ENCODE measurements at regions not wholly inside any gene's neighbourhood (a gene's known extent, or its start where the extent isn't known, plus 50 kb on each side); places are given as distances from the start of the nearest gene placed in this dataset.
"Not testable (repeated sequence)": the region's sequence is repeated elsewhere in the genome, so short reads cannot be mapped to it uniquely, and the experiment has no call there.

DNA sequence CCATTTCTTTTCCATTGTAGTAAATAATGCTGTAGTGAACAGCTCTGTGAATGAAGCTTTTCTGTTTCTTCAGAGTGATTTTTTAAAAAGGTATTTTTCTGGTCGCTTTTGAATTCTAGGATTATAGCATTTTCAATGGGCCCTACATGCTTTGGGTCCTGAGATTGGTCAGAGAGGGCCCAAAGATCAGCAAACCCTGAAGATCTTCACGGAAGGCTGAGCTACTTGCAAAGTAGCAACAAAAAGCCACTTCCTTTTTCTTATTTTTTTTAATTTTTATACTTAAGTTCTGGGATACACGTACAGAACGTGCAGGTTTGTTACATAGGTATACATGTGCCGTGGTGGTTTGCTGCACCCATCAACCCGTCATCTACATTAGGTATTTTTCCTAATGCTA lies 200.5 kb downstream of the FAT3 start:
- DNase-seq (ENCODE audit: low spot score): no peak

DNA sequence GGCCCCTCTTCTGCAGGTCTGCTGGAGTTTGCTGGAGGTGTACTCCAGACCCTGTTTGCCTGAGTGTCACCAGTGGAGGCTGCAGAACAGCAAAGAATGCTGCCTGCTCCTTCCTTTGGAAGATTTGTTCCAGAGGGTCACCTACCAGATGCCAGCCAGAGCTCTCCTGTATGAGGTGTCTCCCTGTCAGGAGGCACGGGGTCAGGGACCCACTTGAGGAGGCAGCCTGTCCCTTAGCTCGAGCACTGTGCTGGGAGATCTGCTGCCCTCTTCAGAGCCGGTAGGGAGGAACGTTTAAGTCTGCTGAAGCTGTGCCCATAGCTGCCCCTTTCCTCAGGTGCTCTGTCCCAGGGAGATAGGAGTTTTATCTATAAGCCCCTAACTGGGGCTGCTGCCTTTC lies 207.9 kb downstream of the FAT3 start:
- DNase-seq (ENCODE audit: low spot score): no peak

GRCh38 chr11:92436034-92436920 lies 211.7 kb downstream of the FAT3 start:
- DNase-seq (ENCODE audit: low spot score): no peak

- DNase-seq (ENCODE audit: low spot score): no peak
Measured at GRCh38 chr11:92439133-92439532, 214.5 kb downstream of the FAT3 start.

DNA sequence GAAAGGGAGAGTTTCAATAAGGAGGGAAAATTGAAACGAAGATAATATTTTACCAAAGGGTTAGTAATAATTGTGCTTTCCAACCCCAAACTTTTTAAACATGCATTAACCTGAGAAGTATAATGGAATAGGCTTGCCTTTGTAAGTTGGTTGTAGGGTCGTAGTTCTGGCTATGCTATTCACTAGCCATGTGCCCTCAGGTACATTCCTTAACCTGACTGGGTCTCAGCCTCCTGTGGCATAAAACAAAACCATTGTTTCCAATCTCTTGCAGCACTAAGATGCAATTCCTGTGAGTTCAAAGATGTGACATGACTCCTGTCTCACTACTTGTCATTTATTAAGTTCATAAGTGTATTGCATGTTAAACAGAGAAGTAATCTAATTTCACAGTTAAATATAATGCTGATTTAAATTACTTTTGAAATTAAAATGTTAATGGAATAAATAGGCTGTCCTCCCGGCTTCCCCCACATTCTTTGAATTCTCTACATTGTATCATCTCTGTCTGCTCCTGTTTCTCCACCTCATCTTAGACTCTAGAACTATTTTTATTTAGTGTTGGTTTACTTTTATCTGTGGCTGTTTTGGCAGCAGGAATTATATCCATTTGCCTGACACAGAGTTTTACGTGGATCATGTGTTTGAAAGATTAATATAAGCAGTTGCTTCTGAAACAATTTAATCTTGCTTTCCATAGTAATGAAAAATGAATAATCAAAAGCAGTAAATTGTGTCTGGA lies 216.3 kb downstream of the FAT3 start:
- no peak for DNase-seq (ENCODE audit: low spot score)

- DNase-seq (ENCODE audit: low spot score): no peak
Measured at GRCh38 chr11:92441443-92441726, 216.8 kb downstream of the FAT3 start.

DNA sequence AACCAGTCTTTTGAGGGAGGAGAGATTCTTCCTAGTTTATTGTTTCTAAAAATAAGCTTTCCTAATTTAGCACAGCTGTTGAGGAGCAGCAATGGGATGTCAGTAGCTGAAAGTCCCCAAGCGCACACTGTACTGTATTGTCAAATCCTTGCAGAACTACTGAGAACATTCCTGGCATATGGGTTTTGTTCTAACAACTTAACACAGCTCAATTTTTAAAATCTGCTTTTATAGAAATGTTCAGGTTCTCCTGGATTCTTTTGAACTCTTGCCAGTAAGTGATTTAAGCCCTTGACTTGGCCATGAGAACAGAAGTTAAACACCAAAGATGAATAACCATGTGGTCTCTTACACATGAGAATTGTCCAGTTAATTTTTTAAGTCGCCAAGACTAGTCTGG lies 218.6 kb downstream of the FAT3 start:
- DNase-seq (ENCODE audit: low spot score): no peak

DNA sequence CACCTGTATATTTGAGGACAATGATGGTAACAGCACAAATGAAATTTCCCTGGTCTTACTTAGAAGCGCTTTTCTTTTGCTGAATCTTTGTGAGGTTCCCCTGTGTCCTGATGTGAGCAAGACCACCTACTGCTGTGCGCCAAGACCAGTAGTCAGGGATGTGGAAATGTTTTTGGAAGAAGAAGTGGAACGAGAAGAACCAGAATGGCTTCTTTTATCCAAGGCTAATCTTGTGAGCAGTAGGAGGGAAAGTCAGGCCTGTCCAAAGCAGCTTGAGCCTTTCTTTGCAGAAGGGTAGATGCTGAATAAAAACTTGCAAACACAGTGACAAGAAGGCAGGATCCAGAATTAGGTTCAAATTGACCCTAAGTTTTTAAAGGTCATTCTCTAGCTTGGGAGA lies 223.0 kb downstream of the FAT3 start:
- no peak for DNase-seq (ENCODE audit: low spot score)

DNA sequence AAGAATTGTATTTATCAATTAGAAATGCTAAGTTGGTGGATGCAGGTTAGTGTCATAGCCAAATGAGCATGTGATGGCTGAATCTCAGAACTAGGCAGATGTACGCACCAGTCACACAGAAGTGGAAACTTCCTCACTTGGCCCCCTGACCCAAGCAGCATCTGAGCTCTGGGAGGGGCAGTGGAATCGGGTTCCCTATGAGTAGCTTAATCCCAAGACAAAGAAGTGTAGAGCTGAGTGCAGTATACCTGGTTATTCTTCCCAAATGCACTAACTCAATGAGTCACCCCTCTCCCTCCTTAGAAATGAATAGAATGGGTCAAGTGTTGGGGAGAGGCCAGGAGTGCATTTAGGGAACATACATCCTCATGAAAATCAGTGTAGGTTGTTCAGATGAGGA lies 224.6 kb downstream of the FAT3 start:
- no peak for DNase-seq (ENCODE audit: low spot score)

DNA sequence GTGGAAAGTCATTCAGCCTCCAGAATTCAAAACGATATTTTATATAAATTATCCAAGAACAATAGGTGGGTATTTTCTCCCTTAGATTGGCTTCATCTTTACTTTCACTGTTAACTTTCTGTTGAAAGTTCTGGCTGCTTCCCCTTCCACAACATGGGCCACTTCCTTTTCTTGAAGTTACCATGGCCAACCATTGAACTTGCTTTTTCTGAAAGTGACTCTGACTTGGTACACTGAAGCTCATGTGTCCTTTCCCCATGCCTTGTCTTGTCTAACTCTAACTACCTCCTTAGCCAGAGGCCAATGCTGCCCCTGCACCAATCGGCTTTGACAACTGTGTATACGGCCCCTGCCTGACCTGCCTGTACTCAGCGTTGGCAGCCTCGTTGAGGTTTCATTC lies 225.2 kb downstream of the FAT3 start:
- no peak for DNase-seq (ENCODE audit: low spot score)

DNA sequence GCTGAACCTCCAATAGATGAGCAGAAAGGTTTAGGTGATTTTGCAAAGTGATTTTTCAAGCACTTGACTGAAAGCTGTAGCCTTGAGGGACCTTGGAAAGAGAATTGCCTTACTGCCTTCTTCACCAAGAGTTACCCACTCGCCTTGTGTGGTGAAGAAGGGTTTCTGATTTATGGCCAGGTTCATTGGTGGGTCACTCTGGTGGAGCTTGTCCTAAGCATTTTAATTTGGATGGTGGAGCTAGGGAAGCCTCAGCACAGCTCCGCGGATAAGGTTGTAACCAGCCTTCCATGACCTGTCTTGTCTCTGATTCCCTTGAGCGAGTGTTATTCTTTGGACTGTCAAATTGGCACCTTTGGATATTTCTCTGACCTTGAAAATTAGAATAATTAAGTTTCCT lies 226.4 kb downstream of the FAT3 start:
- DNase-seq (ENCODE audit: low spot score): no peak

DNA sequence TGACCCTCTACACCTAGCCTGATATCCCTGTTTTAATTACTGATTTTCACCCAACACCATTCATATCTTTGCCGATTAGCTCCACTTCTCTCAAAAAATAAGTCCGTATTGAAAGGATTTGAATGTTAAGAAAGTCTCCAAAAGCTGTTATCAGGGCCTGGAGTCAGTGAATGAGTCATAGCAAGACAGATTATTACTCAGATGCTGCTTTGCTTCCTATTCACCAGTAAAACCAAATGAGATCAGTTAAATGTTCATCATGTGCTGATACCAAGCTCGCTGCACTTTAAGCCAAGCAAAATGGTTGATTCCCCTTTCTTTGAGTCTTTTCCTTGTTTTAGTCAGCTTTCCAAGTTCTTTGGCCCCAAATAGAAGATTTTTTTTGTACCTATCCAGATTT lies 228.4 kb downstream of the FAT3 start:
- DNase-seq (ENCODE audit: low spot score): no peak

DNA sequence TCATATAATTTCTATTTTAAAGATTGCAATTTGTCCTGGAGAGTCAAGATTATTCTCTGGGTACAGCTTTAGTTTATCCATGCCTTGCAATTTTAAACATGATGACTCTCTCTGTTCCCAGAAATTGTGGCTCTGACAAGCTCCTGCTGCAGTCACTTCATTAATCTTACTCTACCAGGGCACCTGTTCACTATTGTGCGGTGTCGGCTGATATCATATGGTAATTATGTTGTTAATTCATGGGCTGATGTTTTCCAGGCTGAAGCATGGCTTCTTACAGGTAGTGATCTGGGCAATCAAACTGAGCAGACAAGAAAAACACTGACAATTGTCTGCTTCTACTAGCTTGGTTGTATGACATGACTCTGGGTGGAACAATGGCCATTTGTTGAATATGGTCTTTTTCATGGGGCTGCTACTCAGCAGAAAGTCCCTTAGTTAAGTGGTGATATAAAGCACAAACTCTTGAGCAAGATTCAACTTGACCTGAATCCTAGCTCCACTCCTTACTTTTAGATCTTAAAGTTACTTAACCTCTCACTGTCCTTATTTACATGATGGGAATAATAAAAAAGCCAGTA lies 230.7 kb downstream of the FAT3 start:
- DNase-seq (ENCODE audit: low spot score): peak; percentile 22

- DNase-seq (ENCODE audit: low spot score): no peak
Measured at GRCh38 chr11:92457250-92457649, 232.6 kb downstream of the FAT3 start.

- DNase-seq (ENCODE audit: low spot score): no peak
Measured at GRCh38 chr11:92458486-92458885, 233.9 kb downstream of the FAT3 start.

GRCh38 chr11:92460213-92460612 lies 235.6 kb downstream of the FAT3 start:
- no peak for DNase-seq (ENCODE audit: low spot score)

DNA sequence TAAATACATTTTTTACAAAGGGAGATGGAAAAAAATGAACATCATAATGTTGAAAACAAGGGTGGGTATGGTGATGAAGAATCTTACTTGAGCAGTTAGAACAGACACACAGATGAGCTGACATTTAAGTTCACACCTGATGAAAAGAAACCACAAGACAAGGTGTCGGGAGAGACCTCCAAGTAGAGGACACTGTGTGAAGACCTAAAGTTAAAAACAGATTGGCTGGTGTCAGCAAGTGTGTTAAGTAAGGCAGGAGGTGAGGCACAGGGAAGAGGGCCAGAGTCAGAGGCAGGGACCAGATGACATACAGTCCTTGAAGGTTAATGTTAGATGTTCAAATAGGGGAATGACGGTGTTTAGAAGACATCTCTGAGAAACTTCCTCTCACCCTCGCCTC lies 236.8 kb downstream of the FAT3 start:
- DNase-seq (ENCODE audit: low spot score): no peak

DNA sequence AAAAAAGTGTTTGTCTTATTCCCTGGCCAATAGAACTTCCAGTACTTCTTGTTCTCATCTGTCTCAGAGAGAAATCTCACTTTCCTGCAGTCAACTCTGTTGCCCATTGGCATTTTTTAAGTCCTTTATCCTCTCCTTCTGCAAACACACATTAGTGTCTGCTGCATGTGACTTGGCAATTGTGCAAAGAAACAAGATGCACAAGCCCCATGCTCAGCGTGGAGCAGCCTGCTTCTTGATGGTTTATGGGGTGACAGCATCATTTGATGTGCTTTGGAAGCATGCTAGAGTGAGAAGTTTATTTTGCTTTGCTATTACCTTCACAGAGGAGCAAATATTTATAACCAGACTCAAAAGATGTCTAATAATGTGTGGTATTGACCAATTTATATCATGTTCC lies 238.2 kb downstream of the FAT3 start:
- DNase-seq (ENCODE audit: low spot score): no peak

DNA sequence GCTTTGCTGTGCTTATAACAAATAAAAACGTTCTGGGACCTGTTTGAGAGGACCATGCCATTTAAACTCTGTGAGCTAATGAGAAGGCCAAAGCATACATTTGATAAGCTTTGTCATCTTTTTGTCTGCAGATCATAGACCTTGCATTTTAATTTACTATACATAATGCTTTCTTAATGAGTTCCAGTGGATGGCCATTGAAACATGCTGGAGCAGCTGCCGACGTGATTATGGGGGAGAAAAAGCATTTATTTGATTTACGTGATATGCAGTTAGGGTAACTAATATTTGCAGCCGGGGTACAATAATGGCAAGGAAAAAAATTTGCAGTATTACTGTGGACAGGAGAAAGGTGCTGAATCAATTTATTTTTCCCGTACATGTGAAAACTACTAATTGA lies 240.2 kb downstream of the FAT3 start:
- no peak for DNase-seq (ENCODE audit: low spot score)

DNA sequence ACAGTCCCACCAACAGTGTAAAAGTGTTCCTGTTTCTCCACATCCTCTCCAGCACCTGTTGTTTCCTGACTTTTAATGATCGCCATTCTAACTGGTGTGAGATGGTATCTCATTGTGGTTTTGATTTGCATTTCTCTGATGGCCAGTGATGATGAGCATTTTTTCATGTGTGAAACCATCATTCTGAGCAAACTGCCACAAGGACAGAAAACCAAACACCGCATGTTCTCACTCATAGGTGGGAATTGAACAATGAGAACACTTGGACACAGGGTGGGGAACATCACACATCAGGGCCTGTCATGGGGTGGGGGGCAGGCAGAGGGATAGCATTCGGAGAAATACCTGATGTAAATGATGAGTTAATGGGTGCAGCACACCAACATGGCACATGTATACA lies 240.8 kb downstream of the FAT3 start:
- DNase-seq (ENCODE audit: low spot score): not testable (repeated sequence)

DNA sequence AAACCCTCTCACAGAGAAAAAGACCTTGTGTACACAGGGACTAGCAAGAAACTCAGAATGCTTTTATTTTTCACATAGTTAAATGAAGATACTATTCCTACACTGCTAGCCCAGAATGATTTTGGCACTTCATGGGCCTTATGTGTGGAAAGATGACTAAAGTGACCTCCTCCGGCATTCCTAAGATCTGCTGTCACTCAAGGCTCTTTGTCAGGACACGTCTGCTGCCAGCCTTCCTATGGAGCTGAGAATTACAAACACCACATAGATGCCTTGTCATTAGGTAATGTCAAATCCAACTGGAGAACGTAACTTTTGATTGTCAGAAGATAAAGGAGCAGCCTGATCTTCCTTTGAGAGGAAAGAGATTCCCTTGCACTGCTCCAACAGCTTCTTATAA lies 249.1 kb downstream of the FAT3 start:
- DNase-seq (ENCODE audit: low spot score): no peak

DNA sequence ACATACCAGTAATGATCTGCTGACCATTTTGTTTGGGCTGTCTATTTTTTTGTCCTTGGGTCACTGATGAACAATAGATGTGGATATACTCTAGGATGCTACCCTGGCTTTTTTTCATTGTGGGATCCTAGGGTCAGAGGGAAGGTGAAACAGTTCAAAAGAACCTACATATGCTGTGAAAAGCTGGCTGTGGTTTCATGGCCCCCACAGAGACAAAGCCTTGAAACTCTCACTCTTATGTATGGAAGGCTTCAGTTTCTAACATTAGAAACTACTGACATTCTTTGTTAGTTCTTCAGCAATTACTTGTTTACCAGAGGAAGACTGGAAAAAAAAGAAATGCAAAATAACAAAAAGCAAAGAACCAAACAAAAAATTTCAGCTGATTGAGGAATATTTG lies 250.7 kb downstream of the FAT3 start:
- DNase-seq (ENCODE audit: low spot score): no peak

DNA sequence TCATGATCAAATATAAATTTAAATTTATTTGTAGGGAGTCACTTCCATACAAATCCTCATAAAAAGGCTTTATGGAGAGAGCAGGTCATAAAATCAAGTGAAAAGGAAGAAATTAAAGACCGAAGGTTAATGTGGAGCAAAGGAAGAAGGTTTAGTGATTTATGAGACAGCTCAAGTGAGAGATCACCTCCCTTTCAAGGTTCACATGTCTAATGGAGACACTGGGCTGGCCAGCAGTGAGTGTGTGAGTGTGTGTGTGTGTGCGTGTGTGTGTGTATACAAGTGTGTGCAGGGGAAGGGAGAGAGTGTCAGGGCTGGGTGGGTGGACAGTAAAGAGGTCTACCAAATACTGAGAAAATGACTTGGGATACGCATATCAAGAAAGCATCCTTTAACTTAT lies 251.2 kb downstream of the FAT3 start:
- no peak for DNase-seq (ENCODE audit: low spot score)

GRCh38 chr11:92477686-92478085 lies 253.1 kb downstream of the FAT3 start:
- DNase-seq (ENCODE audit: low spot score): no peak
